ENCODE measurements at regions not wholly inside any gene's neighbourhood (a gene's known extent, or its start where the extent isn't known, plus 50 kb on each side); places are given as distances from the start of the nearest gene placed in this dataset.

GRCh38 chr4:110742143-110742542 lies 119.3 kb upstream of the PITX2 start:
- Histone ChIP-seq H3K27ac (no peak overlapping the region), H3K9me3 (replicated peaks) (no peaks in the 10 kb centered on the region), H3K27me3 (no peaks in the 10 kb centered on the region), H3K4me1 (no peaks in the 10 kb centered on the region), H3K36me3 (no peaks in the 10 kb centered on the region), H3K4me3 (no peak overlapping the region)
- no peak for DNase-seq

GRCh38 chr4:110748071-110748470 lies 125.2 kb upstream of the PITX2 start:
- DNase-seq = no peak
- Histone ChIP-seq H3K9me3 (replicated peaks) (no peaks in the 10 kb centered on the region; the same call in 1 of the 2 replicates), H3K27me3 (no peaks in the 10 kb centered on the region), H3K36me3 (no peaks in the 10 kb centered on the region), H3K4me1 (0 out of 2 replicates have a peak, but pooled peaks cover 4% of the 10 kb centered on the region), H3K27ac (no peak overlapping the region), H3K4me3 (no peak overlapping the region)

- Histone ChIP-seq H3K4me3 (no peak overlapping the region), H3K36me3 (no peaks in the 10 kb centered on the region), H3K27me3 (no peaks in the 10 kb centered on the region), H3K4me1 (peaks cover 10% of the 10 kb centered on the region), H3K27ac (no peak overlapping the region), H3K9me3 (replicated peaks) (no peaks in the 10 kb centered on the region; the same call in 1 of the 2 replicates)
- no peak for DNase-seq
Observed at GRCh38 chr4:110751183-110751582, 128.3 kb upstream of the PITX2 start.

GRCh38 chr4:110751986-110752385 lies 129.1 kb upstream of the PITX2 start:
- no peak overlapping the region for H3K4me3 ChIP-seq
- H3K36me3 ChIP-seq = no peaks in the 10 kb centered on the region
- no peak overlapping the region for H3K27ac ChIP-seq
- DNase-seq = no peak
- peaks cover 13% of the 10 kb centered on the region for H3K4me1 ChIP-seq
- H3K27me3 ChIP-seq = no peaks in the 10 kb centered on the region
- no peaks in the 10 kb centered on the region; the same call in 1 of the 2 replicates for H3K9me3 ChIP-seq (replicated peaks)

- Histone ChIP-seq H3K4me1 (peaks cover 13% of the 10 kb centered on the region), H3K9me3 (replicated peaks) (no peaks in the 10 kb centered on the region; the same call in 1 of the 2 replicates), H3K36me3 (no peaks in the 10 kb centered on the region), H3K27ac (no peak overlapping the region), H3K4me3 (no peak overlapping the region), H3K27me3 (no peaks in the 10 kb centered on the region)
- DNase-seq = no peak
Observed at GRCh38 chr4:110753466-110753865, 130.6 kb upstream of the PITX2 start.

- Histone ChIP-seq H3K27ac (no peak overlapping the region), H3K9me3 (replicated peaks) (no peaks in the 10 kb centered on the region), H3K36me3 (no peaks in the 10 kb centered on the region), H3K4me1 (peaks cover 13% of the 10 kb centered on the region), H3K27me3 (no peaks in the 10 kb centered on the region), H3K4me3 (no peak overlapping the region)
- peak in 1 of 2 experiments; percentile 25 for DNase-seq
Observed at GRCh38 chr4:110754716-110755115, 131.8 kb upstream of the PITX2 start.

- H3K4me3 ChIP-seq = no peak overlapping the region
- no peaks in the 10 kb centered on the region for H3K36me3 ChIP-seq
- H3K9me3 ChIP-seq (replicated peaks) = no peaks in the 10 kb centered on the region
- no peaks in the 10 kb centered on the region for H3K27me3 ChIP-seq
- no peaks in the 10 kb centered on the region for H3K4me1 ChIP-seq
- H3K27ac ChIP-seq = no peak overlapping the region
- no peak for DNase-seq
Observed at GRCh38 chr4:110769578-110769977, 146.7 kb upstream of the PITX2 start.

GRCh38 chr4:110770353-110770752 lies 147.5 kb upstream of the PITX2 start:
- Histone ChIP-seq H3K4me3 (no peak overlapping the region), H3K9me3 (replicated peaks) (no peaks in the 10 kb centered on the region), H3K4me1 (no peaks in the 10 kb centered on the region), H3K27me3 (no peaks in the 10 kb centered on the region), H3K27ac (no peak overlapping the region), H3K36me3 (no peaks in the 10 kb centered on the region)
- DNase-seq = no peak

- Histone ChIP-seq H3K4me1 (peaks cover 15% of the 10 kb centered on the region), H3K36me3 (no peaks in the 10 kb centered on the region), H3K27ac (no peak overlapping the region), H3K27me3 (no peaks in the 10 kb centered on the region), H3K4me3 (no peak overlapping the region), H3K9me3 (replicated peaks) (no peaks in the 10 kb centered on the region; the same call in 1 of the 2 replicates)
- no peak for DNase-seq
Observed at GRCh38 chr4:110778521-110778920, 155.6 kb upstream of the PITX2 start.

- H3K36me3 ChIP-seq = no peaks in the 10 kb centered on the region
- H3K4me3 ChIP-seq = no peak overlapping the region
- H3K9me3 ChIP-seq (replicated peaks) = no peaks in the 10 kb centered on the region; the same call in 1 of the 2 replicates
- DNase-seq = no peak
- no peaks in the 10 kb centered on the region for H3K27me3 ChIP-seq
- no peak overlapping the region for H3K27ac ChIP-seq
- H3K4me1 ChIP-seq = peaks cover 22% of the 10 kb centered on the region
Observed at GRCh38 chr4:110780538-110780937, 157.7 kb upstream of the PITX2 start.

- Histone ChIP-seq H3K36me3 (no peaks in the 10 kb centered on the region), H3K9me3 (replicated peaks) (no peaks in the 10 kb centered on the region; the same call in 1 of the 2 replicates), H3K27ac (peak overlapping the region; percentile 51), H3K4me3 (no peak overlapping the region), H3K4me1 (peaks cover 22% of the 10 kb centered on the region), H3K27me3 (no peaks in the 10 kb centered on the region)
- DNase-seq = peak in 1 of 2 experiments; percentile 28
Observed at GRCh38 chr4:110781944-110782343, 159.1 kb upstream of the PITX2 start.

GRCh38 chr4:110787109-110787508 lies 164.2 kb upstream of the PITX2 start:
- peaks cover 15% of the 10 kb centered on the region for H3K4me1 ChIP-seq
- no peaks in the 10 kb centered on the region for H3K36me3 ChIP-seq
- H3K27ac ChIP-seq = no peak overlapping the region
- no peak for DNase-seq
- no peaks in the 10 kb centered on the region; the same call in 1 of the 2 replicates for H3K9me3 ChIP-seq (replicated peaks)
- H3K4me3 ChIP-seq = no peak overlapping the region
- H3K27me3 ChIP-seq = no peaks in the 10 kb centered on the region

GRCh38 chr4:110787707-110788106 lies 164.8 kb upstream of the PITX2 start:
- Histone ChIP-seq H3K4me3 (no peak overlapping the region), H3K4me1 (peaks cover 11% of the 10 kb centered on the region), H3K27ac (no peak overlapping the region), H3K27me3 (no peaks in the 10 kb centered on the region), H3K9me3 (replicated peaks) (no peaks in the 10 kb centered on the region), H3K36me3 (no peaks in the 10 kb centered on the region)
- no peak for DNase-seq

GRCh38 chr4:110788302-110788701 lies 165.4 kb upstream of the PITX2 start:
- H3K4me1 ChIP-seq = peaks cover 12% of the 10 kb centered on the region
- H3K4me3 ChIP-seq = no peak overlapping the region
- H3K27ac ChIP-seq = no peak overlapping the region
- no peaks in the 10 kb centered on the region for H3K36me3 ChIP-seq
- no peak for DNase-seq
- H3K27me3 ChIP-seq = no peaks in the 10 kb centered on the region
- no peaks in the 10 kb centered on the region for H3K9me3 ChIP-seq (replicated peaks)

GRCh38 chr4:110792036-110792435 lies 169.2 kb upstream of the PITX2 start:
- H3K4me1 ChIP-seq = peaks cover 18% of the 10 kb centered on the region

GRCh38 chr4:110793381-110793801 lies 170.5 kb upstream of the PITX2 start:
- Histone ChIP-seq H3K27ac (0 out of 2 replicates have a peak overlapping the region, but pooled peaks have one; percentile 1), H3K4me3 (no peak overlapping the region), H3K9me3 (replicated peaks) (no peaks in the 10 kb centered on the region), H3K27me3 (no peaks in the 10 kb centered on the region), H3K4me1 (peaks cover 18% of the 10 kb centered on the region), H3K36me3 (no peaks in the 10 kb centered on the region)
- DNase-seq = no peak

More at GRCh38 chr4:110792036-110792435, 169.2 kb upstream of the PITX2 start:
- Histone ChIP-seq H3K27ac (no peak overlapping the region), H3K36me3 (no peaks in the 10 kb centered on the region), H3K9me3 (replicated peaks) (no peaks in the 10 kb centered on the region), H3K27me3 (no peaks in the 10 kb centered on the region), H3K4me3 (no peak overlapping the region)
- DNase-seq = no peak

All from SJCRH30 (cell line).